Naive thymus-derived CD8-positive, alpha-beta T cell (primary cell): ENCODE measurements at regions not wholly inside any gene's neighbourhood (a gene's known extent, or its start where the extent isn't known, plus 50 kb on each side); places are given as distances from the start of the nearest gene placed in this dataset.

Experiments used
- ATAC-seq, 2 donors: fragments of 150-1000 bp; cut with Tn5 transposase in 1 of 2; sonication (Bioruptor Pico), chemical (Tn5 transposase) in 1 of 2; 1 replicate in 1 of 2; 2 replicates in 1 of 2; pipeline ENCODE4 v1.10.0; 2021; ENCODE audit warnings: mild to moderate bottlenecking in 2 of 2, moderate library complexity in 2 of 2
- POLR2A ChIA-PET: fragments of 350-600 bp; sonication (Branson Sonifier 250); formaldehyde crosslinking; loops from one replicate; lab custom pipeline; 2021; ENCODE audit warnings: antibody characterized with exemption; lab: Charles Lee
- DNase-seq, 10 donors: peaks; one replicate each; pipeline versions ENCODE4 v3.0.0 to v3.0.0-alpha.2; 2020 to 2022
- H3K27ac Mint-ChIP-seq, 10 donors: one replicate each; pipeline ENCODE4 v1.8.0; 2020 to 2022; ENCODE audit warnings: mild to moderate bottlenecking in 10 of 10, mixed read lengths in 10 of 10, moderate library complexity in 4 of 10, inconsistent platforms in 1 of 10
- H3K27me3 Mint-ChIP-seq, 5 donors: one replicate each; pipeline ENCODE4 v1.8.0; 2021 to 2022; ENCODE audit warnings: mixed read lengths in 5 of 5
- H3K36me3 Mint-ChIP-seq, 3 donors: one replicate each; pipeline ENCODE4 v1.8.0; 2020 to 2022; ENCODE audit warnings: mixed read lengths in 3 of 3, mild to moderate bottlenecking in 2 of 3, inconsistent platforms in 1 of 3
- H3K4me1 Mint-ChIP-seq, 4 donors: one replicate each; pipeline ENCODE4 v1.8.0; 2021 to 2022; ENCODE audit warnings: mixed read lengths in 4 of 4
- H3K4me3 Mint-ChIP-seq, 10 donors: one replicate each; pipeline ENCODE4 v1.8.0; 2020 to 2022; ENCODE audit warnings: mild to moderate bottlenecking in 10 of 10, mixed read lengths in 10 of 10, moderate library complexity in 6 of 10, inconsistent platforms in 1 of 10
- H3K9me3 Mint-ChIP-seq, 9 donors: one replicate each; pipeline ENCODE4 v1.8.0; 2020 to 2022; ENCODE audit warnings: mixed read lengths in 9 of 9, mild to moderate bottlenecking in 3 of 9, inconsistent platforms in 1 of 9, moderate library complexity in 1 of 9

- H3K9me3 Mint-ChIP-seq, result no peaks in the 10 kb centered on the region
- DNase-seq (peak in 1 of 10 donors; percentile 61), ATAC-seq (no peak)
- H3K36me3 Mint-ChIP-seq, result no peaks in the 10 kb centered on the region
- H3K27me3 Mint-ChIP-seq, result peaks cover 0 to 5% (median 0%) of the 10 kb centered on the region in 5 donors
- H3K4me1 Mint-ChIP-seq, result peaks cover 0 to 4% (median under 1%) of the 10 kb centered on the region in 4 donors
- no peak overlapping the region for H3K27ac Mint-ChIP-seq
- H3K4me3 Mint-ChIP-seq, result no peak overlapping the region
- POLR2A ChIA-PET, result no interaction called here
Measured at GRCh38 chr22:23404689-23405365, 175.3 kb downstream of the IGLL1 start.

DNA sequence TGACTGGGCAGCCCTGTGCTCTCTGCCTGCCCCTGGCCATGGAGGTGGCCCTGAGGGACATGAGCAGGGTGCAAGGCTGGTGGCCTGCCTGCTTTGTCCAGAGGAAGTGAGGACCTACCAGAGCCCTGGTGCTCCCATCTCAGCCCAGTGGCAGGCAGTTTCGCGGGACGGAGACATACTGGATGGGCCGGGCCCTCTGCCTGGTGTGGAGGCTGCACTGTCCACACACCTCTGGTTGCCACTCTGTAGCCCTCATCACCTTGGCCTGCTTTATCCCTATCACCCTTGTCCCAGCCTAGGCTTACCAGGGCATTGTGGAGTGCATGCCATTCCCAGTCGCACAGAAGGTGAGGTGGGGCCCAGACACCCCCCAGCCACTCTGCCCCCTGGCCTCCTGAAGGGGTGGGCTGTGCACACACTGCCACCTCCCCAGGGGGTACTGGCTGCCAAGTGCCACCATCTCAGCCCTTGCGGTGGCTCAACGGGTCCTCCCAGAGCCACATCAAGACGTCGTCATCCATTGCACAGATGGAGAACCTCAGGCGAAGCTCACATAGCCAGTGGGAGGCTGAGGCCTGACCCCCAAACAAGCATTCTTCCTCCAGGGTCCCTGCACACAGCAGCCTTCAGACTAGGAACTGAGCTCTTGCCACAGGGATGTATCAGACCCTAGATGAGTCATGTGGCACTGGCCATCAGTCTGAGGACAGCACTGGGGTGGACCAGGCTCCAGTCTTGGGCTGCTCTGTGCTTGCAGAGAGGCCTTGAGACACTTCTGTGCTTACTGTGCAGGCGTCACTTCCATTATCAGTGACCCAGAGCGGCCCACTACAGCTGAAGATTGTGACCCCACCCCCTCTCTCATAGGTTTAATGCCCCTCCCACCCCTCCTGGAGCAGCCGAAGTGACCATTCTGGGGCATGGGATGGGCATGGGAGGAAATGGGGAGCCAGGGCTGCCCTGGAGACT, 176.1 kb downstream of the IGLL1 start:
- H3K27me3 Mint-ChIP-seq, result peaks cover 0 to 5% (median 0%) of the 10 kb centered on the region in 5 donors
- POLR2A ChIA-PET, result no interaction called here
- H3K4me1 Mint-ChIP-seq, result peaks cover 0 to 4% (median under 1%) of the 10 kb centered on the region in 4 donors
- DNase-seq (peak in 1 of 10 donors; percentile 27), ATAC-seq (no peak)
- peak overlapping the region in 4 of 10 donors; percentile 15 to 58 (median 34) for H3K4me3 Mint-ChIP-seq
- H3K36me3 Mint-ChIP-seq, result no peaks in the 10 kb centered on the region
- H3K27ac Mint-ChIP-seq, result no peak overlapping the region
- no peaks in the 10 kb centered on the region for H3K9me3 Mint-ChIP-seq

GRCh38 chr22:23403152-23403719, 176.9 kb downstream of the IGLL1 start:
- Mint-ChIP-seq H3K36me3 (no peaks in the 10 kb centered on the region), H3K4me1 (peaks cover 0 to 4% (median under 1%) of the 10 kb centered on the region in 4 donors), H3K27me3 (peaks cover 0 to 5% (median 0%) of the 10 kb centered on the region in 5 donors), H3K27ac (no peak overlapping the region), H3K9me3 (no peaks in the 10 kb centered on the region), H3K4me3 (peak overlapping the region in 6 of 10 donors; percentile 8 to 55 (median 32))
- DNase-seq, result peak in 1 of 10 donors; percentile 50
- POLR2A ChIA-PET, result no interaction called here
- ATAC-seq, result no peak

GRCh38 chr22:23402275-23403151, 177.6 kb downstream of the IGLL1 start:
- Mint-ChIP-seq H3K4me1 (peaks cover 0 to 2% (median under 1%) of the 10 kb centered on the region in 4 donors), H3K4me3 (peak overlapping the region in 9 of 10 donors; percentile 41 to 66 (median 54)), H3K27me3 (peaks cover 0 to 5% (median 0%) of the 10 kb centered on the region in 5 donors), H3K36me3 (no peaks in the 10 kb centered on the region), H3K9me3 (no peaks in the 10 kb centered on the region), H3K27ac (no peak overlapping the region)
- POLR2A ChIA-PET, result no interaction called here
- ATAC-seq, result peak; percentile 91 to 95
- peak in 9 of 10 donors; percentile 32 to 66 (median 44) for DNase-seq

DNA sequence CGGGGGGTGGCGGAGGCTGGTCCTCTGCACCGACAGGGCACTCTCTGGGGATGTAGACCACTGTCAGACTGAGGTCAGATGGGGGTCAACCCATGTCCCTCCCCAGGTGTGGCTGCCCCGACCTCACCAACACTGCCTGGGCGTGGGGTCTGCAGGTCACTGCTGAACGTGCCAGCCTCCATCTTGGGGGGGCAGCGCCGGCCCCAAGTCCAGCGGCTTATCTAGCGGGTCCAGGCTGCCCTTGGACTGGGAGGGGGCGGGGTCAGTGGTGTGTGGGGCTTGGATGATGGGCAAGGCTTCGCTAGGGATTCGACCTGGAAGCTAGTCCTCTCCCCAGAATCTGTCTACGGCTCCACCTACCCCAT, 178.2 kb downstream of the IGLL1 start:
- H3K4me1 Mint-ChIP-seq, result peaks cover 0 to 2% (median under 1%) of the 10 kb centered on the region in 4 donors
- POLR2A ChIA-PET, result no interaction called here
- ATAC-seq, result no peak
- no peaks in the 10 kb centered on the region for H3K36me3 Mint-ChIP-seq
- H3K27me3 Mint-ChIP-seq, result peaks cover 0 to 5% (median 0%) of the 10 kb centered on the region in 5 donors
- peak in 1 of 10 donors; percentile 54 for DNase-seq
- no peak overlapping the region for H3K27ac Mint-ChIP-seq
- no peaks in the 10 kb centered on the region for H3K9me3 Mint-ChIP-seq
- H3K4me3 Mint-ChIP-seq, result peak overlapping the region in 8 of 10 donors; percentile 21 to 66 (median 52)

- POLR2A ChIA-PET, result no interaction called here
- H3K9me3 Mint-ChIP-seq, result no peaks in the 10 kb centered on the region
- no peak overlapping the region for H3K27ac Mint-ChIP-seq
- H3K4me3 Mint-ChIP-seq, result peak overlapping the region in 1 of 10 donors; percentile 11
- peak in 1 of 10 donors; percentile 61 for DNase-seq
- H3K4me1 Mint-ChIP-seq, result peaks cover 0 to 2% (median under 1%) of the 10 kb centered on the region in 4 donors
- H3K27me3 Mint-ChIP-seq, result peaks cover 0 to 5% (median 0%) of the 10 kb centered on the region in 5 donors
- no peak for ATAC-seq
- no peaks in the 10 kb centered on the region for H3K36me3 Mint-ChIP-seq
Measured at GRCh38 chr22:23401111-23401909, 178.8 kb downstream of the IGLL1 start.

GRCh38 chr22:23400286-23400981, 179.7 kb downstream of the IGLL1 start:
- ATAC-seq (no peak), DNase-seq (peak in 1 of 10 donors; percentile 61)
- Mint-ChIP-seq H3K9me3 (no peaks in the 10 kb centered on the region), H3K36me3 (no peaks in the 10 kb centered on the region), H3K27ac (no peak overlapping the region), H3K4me3 (no peak overlapping the region), H3K4me1 (peaks cover 0 to 2% (median under 1%) of the 10 kb centered on the region in 4 donors), H3K27me3 (peaks cover 0 to 5% (median 0%) of the 10 kb centered on the region in 5 donors)
- POLR2A ChIA-PET, result no interaction called here

GRCh38 chr22:23399367-23400285, 180.5 kb downstream of the IGLL1 start:
- no peak overlapping the region for H3K27ac Mint-ChIP-seq
- H3K9me3 Mint-ChIP-seq, result no peaks in the 10 kb centered on the region
- no peak overlapping the region for H3K4me3 Mint-ChIP-seq
- POLR2A ChIA-PET, result no interaction called here
- peaks cover 0 to 2% (median under 1%) of the 10 kb centered on the region in 4 donors for H3K4me1 Mint-ChIP-seq
- H3K27me3 Mint-ChIP-seq, result peaks cover 0 to 5% (median 0%) of the 10 kb centered on the region in 5 donors
- no peaks in the 10 kb centered on the region for H3K36me3 Mint-ChIP-seq
- no peak for ATAC-seq
- DNase-seq, result peak in 1 of 10 donors; percentile 55

DNA sequence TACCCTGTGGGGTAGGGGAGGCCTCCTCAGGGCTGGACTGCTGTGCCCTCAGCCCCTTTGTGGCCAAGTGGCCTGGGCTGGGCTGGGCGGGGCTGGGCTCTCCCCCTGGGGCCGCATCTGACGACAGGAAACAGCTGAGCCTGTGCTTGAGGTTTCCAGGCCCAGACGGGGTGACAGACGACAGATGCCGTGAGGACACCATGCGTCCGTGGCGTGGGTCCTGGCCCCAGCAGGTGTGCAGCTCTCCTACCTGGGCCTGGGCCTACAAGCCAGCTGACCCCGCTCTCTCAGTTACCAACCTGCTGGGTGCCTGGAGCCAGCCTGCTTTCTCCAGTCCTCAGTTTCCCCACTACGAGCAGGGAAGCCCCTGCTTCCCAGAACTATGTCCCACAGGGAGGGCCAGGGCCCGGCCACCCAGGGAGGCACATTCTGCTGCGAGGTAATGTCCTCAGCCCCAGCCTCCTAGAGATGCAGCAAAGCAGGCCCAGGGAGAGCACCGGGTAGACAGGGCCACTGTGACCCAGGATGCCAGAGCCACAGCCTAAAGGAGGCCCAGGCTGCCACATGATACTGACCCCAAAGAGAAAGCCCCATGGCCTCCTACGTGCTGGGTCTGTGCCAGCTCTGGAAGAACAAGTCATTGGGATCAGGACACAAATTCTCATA, 181.3 kb downstream of the IGLL1 start:
- Mint-ChIP-seq H3K4me1 (peaks cover 0 to 2% (median 0%) of the 10 kb centered on the region in 4 donors), H3K27me3 (peaks cover 0 to 3% (median 0%) of the 10 kb centered on the region in 5 donors), H3K9me3 (no peaks in the 10 kb centered on the region), H3K27ac (no peak overlapping the region), H3K36me3 (no peaks in the 10 kb centered on the region), H3K4me3 (no peak overlapping the region)
- no peak for ATAC-seq
- DNase-seq, result peak in 1 of 10 donors; percentile 16
- POLR2A ChIA-PET, result no interaction called here
